Activated naive CD8-positive, alpha-beta T cell treated with anti-CD3 and anti-CD28 coated beads for 36 hours (primary cell): ENCODE measurements at regions not wholly inside any gene's neighbourhood (a gene's known extent, or its start where the extent isn't known, plus 50 kb on each side); places are given as distances from the start of the nearest gene placed in this dataset.

Experiments used
- DNase-seq: peaks from one replicate; pipeline ENCODE4 v3.0.0; 2021
- H3K27ac Mint-ChIP-seq: one replicate; pipeline ENCODE4 v1.8.0; 2022; ENCODE audit warnings: mild to moderate bottlenecking, moderate library complexity, mixed read lengths
- H3K27me3 Mint-ChIP-seq: one replicate; pipeline ENCODE4 v1.8.0; 2022; ENCODE audit warnings: mild to moderate bottlenecking, mixed read lengths
- H3K36me3 Mint-ChIP-seq: one replicate; pipeline ENCODE4 v1.8.0; 2021; ENCODE audit warnings: mild to moderate bottlenecking, mixed read lengths
- H3K4me1 Mint-ChIP-seq: one replicate; pipeline ENCODE4 v1.8.0; 2021; ENCODE audit warnings: mixed read lengths
- H3K4me3 Mint-ChIP-seq: one replicate; pipeline ENCODE4 v1.8.0; 2022; ENCODE audit warnings: mild to moderate bottlenecking, moderate library complexity, mixed read lengths
- H3K9me3 Mint-ChIP-seq: one replicate; pipeline ENCODE4 v1.8.0; 2022; ENCODE audit warnings: mixed read lengths

DNA sequence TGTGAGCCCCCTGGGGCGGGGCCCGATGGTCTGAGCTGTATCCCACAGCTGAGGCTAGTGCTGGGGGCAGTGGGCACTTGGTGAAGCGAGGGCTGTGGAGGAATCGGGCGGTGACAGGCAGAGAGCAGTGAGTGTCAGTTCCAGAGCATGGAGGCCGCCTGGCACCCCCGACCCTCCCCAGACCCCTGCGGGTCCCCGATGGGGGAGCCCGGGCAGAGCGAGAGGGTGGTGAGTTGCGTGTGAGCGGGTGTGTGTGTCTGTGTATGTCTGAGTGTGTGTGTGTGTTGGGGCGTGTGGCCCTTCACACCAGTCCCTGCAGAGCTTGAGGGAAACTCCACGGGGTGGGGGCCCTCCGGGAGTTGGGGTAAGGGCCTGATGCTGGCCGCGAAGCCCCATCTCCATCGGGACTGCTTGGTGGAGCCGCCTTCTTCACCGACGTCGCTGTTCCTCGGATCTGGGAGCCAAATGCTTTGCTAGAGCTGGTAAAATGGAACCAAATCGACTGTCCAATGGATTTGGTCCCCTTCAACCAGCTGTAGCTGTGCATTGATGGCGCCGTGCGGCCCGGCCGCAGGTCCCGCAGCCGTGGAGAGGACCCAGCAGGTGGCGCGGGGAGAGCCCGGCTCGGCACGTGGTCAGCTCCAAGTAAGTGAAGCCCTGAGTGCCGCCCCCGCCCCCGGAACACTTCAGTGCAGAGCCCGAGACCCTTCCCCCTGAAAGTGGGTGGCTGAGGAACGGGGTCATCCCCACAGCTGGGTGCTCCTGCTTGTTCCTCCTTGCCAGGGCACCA lies 77.7 kb upstream of the SLCO4A1 start:
- DNase-seq = no peak
- Mint-ChIP-seq H3K9me3 (no peaks in the 10 kb centered on the region), H3K4me3 (no peak overlapping the region), H3K4me1 (peaks cover 7% of the 10 kb centered on the region), H3K27me3 (peaks cover 19% of the 10 kb centered on the region), H3K27ac (no peak overlapping the region), H3K36me3 (no peaks in the 10 kb centered on the region)

DNA sequence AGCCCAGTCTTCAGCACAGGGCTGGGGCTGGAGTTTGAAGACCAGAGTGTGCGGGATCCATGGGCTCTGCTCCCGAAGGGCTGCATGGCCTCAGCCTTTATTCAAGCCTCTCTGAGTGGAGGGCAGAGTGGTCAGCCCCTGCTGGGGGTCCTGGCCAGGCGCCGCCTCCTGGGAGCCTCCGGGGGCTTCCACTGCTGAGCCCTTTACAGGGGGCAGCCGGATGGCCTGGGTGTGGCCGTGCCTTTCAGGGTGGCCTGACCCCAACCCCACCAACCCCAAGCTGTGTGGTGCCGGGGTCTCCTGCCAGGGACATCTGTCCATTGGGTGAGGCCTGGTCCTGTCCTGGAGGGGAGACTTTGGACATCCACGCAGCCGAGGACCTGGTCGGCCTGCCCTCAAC lies 76.0 kb upstream of the SLCO4A1 start:
- Mint-ChIP-seq H3K4me1 (peaks cover 8% of the 10 kb centered on the region), H3K27me3 (peaks cover 21% of the 10 kb centered on the region), H3K36me3 (no peaks in the 10 kb centered on the region), H3K4me3 (no peak overlapping the region), H3K9me3 (no peaks in the 10 kb centered on the region), H3K27ac (no peak overlapping the region)
- no peak for DNase-seq

DNA sequence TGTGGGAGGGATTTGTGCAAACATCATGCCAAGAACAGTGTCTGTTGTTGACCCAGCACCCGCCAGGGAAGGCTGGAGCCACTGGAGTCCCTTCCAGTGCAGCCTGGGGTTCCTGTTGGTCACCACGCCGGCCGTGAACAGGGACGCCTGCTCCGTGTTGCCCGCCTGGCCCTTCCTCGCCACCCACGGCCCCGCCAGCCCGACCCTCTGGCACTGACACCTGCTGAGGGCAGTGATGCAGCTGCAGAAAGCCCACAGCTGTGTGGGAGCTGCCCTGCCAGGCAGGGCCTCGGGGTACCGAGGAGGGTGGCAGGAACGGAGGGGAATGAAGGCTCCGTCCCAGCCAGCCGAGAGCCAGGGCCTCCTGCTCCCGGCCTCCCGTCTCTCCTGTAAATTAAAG lies 75.5 kb upstream of the SLCO4A1 start:
- no peak overlapping the region for H3K4me3 Mint-ChIP-seq
- no peaks in the 10 kb centered on the region for H3K36me3 Mint-ChIP-seq
- H3K27me3 Mint-ChIP-seq = peaks cover 16% of the 10 kb centered on the region
- peaks cover 5% of the 10 kb centered on the region for H3K4me1 Mint-ChIP-seq
- H3K9me3 Mint-ChIP-seq = no peaks in the 10 kb centered on the region
- DNase-seq = no peak
- H3K27ac Mint-ChIP-seq = no peak overlapping the region

DNA sequence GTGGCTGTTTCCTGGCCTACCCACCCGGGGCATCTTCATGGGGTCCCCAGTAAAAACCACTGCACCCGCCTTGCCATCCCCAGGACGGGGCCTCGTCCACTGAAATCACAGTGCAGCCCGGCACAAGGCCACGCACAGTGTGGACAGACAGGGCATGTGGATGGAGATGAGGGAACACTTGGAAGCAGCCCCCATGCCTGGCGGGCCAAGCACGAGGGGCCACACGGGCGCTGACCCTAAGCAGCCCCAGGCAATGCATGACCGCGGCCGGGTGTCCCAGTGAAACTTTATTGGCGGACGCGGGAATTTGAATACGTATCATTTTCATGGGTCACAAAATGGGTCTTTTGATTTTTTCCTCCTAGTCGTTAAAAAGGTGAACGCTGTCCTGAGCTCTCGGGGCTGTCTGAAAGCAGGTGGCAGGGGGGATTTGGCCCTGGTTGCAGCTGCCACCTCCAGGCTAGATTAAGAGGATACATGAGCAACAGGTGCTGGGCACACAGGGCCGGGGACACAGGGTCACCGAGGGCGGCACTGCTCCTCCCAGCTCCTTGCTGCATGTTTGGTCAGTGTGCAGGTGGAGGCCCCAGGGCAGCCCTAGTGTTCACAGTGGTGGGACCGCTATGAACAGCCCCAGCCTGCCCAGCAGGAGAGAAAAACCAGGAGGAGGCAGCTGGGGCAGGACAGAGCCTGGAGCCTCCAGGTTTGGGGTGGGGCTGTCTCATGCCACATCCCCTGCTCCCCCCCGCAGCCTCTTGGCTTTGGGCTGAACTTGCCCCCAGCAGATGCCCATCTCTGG lies 74.9 kb upstream of the SLCO4A1 start:
- Mint-ChIP-seq H3K36me3 (no peaks in the 10 kb centered on the region), H3K9me3 (no peaks in the 10 kb centered on the region), H3K27me3 (peaks cover 10% of the 10 kb centered on the region), H3K27ac (no peak overlapping the region), H3K4me3 (no peak overlapping the region), H3K4me1 (peaks cover 2% of the 10 kb centered on the region)
- no peak for DNase-seq

DNA sequence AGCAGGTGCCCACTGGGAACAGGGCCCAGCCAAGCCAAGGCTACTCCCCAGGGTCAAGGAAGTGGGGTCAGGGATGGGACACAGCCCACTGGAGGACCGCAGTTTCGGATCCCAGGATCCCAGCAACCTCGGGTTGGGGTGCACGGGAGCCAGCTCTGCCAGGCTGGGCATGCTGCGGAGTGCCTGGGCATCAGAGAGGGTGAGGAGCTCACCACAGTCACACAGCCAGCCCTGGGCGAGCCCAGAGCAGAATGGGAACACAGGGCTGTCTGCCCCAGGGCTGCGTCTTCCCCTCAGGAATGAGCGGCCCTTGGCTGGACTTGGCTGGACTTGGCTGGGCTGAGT lies 74.3 kb upstream of the SLCO4A1 start:
- Mint-ChIP-seq H3K27ac (no peak overlapping the region), H3K9me3 (no peaks in the 10 kb centered on the region), H3K36me3 (no peaks in the 10 kb centered on the region), H3K27me3 (peaks cover 10% of the 10 kb centered on the region), H3K4me3 (no peak overlapping the region), H3K4me1 (peaks cover 2% of the 10 kb centered on the region)
- no peak for DNase-seq

DNA sequence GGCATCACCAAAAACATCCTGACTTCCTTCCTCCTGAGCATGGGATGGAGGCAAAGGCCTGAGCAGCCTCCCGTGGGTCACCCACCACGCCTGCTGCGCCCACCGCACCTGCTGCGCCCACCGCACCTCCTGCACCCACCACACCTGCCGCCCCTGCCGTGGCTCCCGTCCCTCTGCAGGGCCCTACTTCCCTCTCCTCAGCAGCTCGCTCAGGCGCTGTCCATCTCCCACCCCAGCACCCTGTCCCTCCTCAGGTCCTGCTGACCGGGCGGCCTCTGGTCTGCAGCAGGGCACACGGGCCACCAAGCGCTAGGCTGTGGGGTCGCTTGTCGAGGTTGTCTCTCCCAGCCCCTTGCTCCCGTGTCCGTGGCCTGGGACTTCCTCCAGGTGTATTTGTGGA lies 72.7 kb upstream of the SLCO4A1 start:
- Mint-ChIP-seq H3K4me1 (peaks cover 2% of the 10 kb centered on the region), H3K36me3 (no peaks in the 10 kb centered on the region), H3K27me3 (peaks cover 23% of the 10 kb centered on the region), H3K27ac (no peak overlapping the region), H3K4me3 (no peak overlapping the region), H3K9me3 (no peaks in the 10 kb centered on the region)
- no peak for DNase-seq

DNA sequence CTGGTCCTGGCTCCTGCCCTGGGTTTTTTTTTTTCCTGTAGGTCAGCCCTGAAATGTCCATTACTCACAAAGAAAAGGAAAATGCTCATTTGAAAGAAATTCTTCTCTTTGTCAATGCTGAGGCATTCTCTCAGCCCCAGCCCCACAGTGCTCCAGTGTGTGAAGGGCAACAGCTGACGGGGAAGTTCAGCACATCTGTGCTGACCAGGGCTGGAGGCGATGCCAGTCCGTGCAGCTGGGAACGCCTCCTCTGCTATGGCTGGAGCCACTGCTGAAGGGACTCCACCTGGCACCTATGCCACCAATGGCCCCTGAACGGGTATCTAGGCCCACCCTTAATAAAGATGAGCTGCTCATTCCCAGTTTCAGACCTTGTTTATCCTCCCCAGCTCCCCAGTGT lies 71.9 kb upstream of the SLCO4A1 start:
- Mint-ChIP-seq H3K4me1 (peaks cover 2% of the 10 kb centered on the region), H3K4me3 (no peak overlapping the region), H3K9me3 (no peaks in the 10 kb centered on the region), H3K36me3 (no peaks in the 10 kb centered on the region), H3K27me3 (peaks cover 30% of the 10 kb centered on the region), H3K27ac (no peak overlapping the region)
- no peak for DNase-seq

DNA sequence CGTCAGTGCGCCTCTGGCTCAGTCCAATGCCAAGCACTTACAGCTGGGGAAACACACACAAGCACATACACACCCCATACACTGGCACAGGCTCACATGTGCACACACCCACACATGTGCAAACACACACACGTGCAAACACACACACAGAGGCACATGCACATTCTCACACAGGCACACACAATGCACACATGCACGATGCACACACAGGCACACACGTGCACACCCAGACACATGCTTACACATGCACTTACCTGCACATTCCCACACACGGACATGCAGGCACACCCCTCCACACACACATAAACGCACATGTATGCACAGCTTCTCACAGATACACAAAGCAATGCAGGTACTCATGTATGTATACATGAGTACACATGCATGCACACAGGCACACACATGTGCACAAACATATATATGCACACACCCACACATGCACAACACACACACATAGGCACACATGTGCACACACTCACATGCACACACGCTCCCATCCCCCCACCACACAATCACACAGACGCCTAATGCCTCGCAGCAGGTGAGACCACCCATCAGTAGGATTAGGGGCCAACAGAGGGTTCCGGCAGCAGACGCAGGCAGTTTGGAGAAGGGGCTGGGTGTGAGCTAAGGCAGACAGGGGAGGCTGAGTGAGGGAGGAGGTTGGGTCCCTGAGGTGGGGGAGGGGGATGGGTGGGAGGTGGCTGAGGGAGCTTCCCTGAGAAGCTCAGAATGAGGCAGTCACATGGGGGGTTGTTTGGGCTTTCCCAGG lies 71.2 kb upstream of the SLCO4A1 start:
- no peaks in the 10 kb centered on the region for H3K9me3 Mint-ChIP-seq
- no peak overlapping the region for H3K27ac Mint-ChIP-seq
- DNase-seq = no peak
- H3K4me1 Mint-ChIP-seq = peaks cover 2% of the 10 kb centered on the region
- H3K4me3 Mint-ChIP-seq = no peak overlapping the region
- H3K27me3 Mint-ChIP-seq = peaks cover 36% of the 10 kb centered on the region
- no peaks in the 10 kb centered on the region for H3K36me3 Mint-ChIP-seq

DNA sequence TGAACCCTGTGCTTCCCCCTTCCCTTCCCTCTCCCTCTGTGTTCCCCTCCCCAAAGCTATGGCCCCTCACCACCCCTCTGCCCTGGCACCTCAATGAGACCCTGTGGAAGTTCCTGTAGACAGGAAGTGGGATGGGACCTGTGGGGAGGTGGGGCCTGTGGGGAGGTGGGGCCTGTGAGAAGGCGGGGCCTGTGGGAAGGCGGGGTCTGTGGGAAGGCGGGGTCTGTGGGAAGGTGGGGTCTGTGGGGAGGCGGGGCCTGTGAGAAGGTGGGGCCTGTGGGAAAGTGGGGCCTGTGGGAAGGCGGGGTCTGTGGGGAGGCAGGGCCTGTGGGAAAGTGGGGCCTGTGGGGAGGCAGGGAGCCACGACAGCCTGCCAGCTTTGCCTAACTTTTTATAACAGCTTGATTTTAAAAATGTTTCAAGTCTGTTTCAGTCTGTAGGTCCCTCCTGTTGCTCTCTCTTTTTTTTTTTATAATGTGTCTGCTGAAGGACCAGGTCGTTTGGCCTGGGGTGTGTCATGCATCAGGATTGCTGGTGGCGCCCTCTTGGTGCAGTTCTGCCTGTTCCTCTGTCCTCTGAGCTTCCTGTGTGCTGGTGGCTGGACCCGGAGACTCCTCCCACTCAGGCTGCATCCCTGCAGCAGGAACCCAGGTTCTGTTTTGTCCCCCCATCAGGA lies 70.5 kb upstream of the SLCO4A1 start:
- Mint-ChIP-seq H3K27me3 (peaks cover 36% of the 10 kb centered on the region), H3K4me1 (peaks cover 2% of the 10 kb centered on the region), H3K9me3 (no peaks in the 10 kb centered on the region), H3K36me3 (no peaks in the 10 kb centered on the region), H3K27ac (no peak overlapping the region), H3K4me3 (no peak overlapping the region)
- DNase-seq = peak; percentile 20

DNA sequence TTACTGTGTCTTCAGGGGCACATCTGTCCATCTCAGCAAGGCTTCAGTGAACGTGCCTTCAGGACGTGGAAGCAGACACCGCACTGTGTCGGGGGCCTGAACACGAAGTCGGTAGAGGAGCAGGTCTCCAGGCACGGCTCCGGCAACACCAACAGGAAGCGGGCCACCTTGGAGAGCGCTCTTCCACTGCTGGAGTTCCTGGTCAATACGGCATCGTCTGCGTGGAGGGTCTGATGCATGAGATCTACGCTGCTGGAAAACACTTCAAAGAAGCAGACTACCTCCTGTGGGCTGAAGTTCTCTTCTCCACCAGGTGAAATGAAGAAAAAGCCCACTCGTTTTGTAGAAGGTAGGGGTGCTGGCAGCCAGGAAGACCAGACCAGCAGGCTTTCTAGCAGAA lies 69.3 kb upstream of the SLCO4A1 start:
- Mint-ChIP-seq H3K9me3 (no peaks in the 10 kb centered on the region), H3K27ac (no peak overlapping the region), H3K4me3 (no peak overlapping the region), H3K27me3 (peaks cover 40% of the 10 kb centered on the region), H3K36me3 (no peaks in the 10 kb centered on the region), H3K4me1 (peaks cover 2% of the 10 kb centered on the region)
- no peak for DNase-seq

DNA sequence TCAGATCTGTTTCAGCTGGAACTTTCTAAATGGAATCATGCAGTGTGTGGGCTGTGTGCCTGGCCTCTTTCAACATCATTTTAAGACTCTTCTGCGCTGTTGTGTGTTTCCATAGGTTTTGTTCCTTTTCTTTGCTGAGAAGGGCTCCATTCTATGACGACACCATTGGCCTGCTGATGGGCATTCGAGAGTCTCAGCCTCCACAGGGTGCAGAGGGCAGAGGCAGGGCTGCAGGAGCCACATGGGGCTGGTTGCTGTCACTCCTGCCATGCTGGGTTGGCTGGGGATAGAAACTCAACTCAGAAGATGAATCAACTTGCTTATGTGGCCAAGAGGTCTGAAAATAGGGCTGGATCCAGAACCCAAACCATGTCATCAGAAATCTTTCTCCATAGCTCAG lies 68.5 kb upstream of the SLCO4A1 start:
- peaks cover 2% of the 10 kb centered on the region for H3K4me1 Mint-ChIP-seq
- H3K9me3 Mint-ChIP-seq = no peaks in the 10 kb centered on the region
- H3K27ac Mint-ChIP-seq = no peak overlapping the region
- H3K36me3 Mint-ChIP-seq = no peaks in the 10 kb centered on the region
- DNase-seq = no peak
- H3K27me3 Mint-ChIP-seq = peaks cover 46% of the 10 kb centered on the region
- no peak overlapping the region for H3K4me3 Mint-ChIP-seq

DNA sequence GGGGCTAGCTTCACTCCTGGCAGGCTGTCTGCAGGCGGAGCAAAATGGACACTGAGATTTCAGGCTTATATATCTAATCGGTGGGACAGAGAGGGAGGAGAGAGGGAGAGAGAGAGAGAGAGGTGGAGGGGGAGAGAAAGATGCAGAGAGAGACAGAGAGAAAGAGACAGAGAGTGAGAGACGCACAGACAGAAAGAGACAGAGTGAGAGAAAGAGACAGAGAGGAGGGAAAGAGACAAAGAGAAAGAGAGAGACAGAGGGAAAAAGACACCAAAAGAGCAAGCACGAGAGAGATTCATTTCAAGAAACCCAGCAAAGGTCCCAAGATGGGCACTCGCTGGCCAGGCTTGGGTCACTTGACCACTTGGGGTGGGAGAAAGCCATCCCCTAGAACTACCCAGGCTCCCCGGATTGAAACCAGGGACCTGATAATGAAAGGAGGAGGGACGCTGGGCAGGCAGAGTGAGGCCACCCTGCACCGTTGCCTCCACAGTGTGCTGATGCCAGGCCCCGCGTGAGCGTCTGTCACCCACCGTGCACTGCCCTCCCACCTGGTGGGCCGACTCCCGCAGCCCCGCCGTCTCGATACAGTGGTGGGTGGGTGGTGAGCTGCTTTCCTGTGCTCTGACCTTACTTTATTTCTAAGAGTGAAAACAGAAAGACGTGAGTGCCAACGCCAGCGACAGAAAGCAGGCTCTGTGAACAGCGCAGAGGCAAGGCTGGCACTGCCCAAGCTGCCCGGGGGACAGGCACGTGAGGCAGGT lies 67.9 kb upstream of the SLCO4A1 start:
- Mint-ChIP-seq H3K4me3 (no peak overlapping the region), H3K27me3 (peaks cover 47% of the 10 kb centered on the region), H3K4me1 (peaks cover 2% of the 10 kb centered on the region), H3K27ac (no peak overlapping the region), H3K9me3 (no peaks in the 10 kb centered on the region), H3K36me3 (no peaks in the 10 kb centered on the region)
- DNase-seq = no peak

DNA sequence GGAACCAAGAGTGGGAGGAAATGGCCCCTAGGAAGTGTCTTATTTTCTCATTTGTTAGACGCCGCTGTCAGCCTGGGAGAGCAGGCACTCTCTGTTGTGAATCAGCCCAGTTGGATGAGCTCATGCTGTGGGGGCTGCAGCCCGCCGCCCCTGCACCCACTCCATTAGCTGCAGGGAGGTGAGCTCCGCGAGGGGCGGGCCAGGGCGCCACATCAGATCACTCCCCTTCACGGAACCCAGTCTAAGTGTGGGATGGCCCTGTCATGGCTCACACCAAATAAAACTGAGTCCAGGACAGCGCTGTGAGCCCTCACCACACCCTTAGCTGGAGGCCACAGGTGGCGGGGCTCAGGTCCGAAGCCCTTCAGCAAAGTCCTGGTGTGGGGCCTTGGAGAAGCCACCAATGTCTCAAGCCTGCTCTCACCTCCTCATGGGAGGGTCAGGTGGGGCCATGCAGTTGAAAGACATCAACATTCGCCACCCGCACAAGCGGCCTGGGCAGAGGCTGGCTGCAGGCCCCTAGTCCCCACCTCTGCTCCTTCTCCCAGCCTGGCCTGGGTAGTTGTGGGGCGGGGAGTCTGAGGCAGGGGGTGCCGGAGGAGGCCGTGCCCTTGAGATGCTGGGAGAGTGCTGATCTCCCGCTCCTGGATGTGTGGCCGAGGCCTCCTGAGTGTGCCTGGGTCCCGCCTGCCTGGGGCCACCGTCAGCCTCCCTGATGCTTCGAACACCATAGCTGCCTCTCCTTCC lies 66.2 kb upstream of the SLCO4A1 start:
- peaks cover 2% of the 10 kb centered on the region for H3K4me1 Mint-ChIP-seq
- H3K4me3 Mint-ChIP-seq = no peak overlapping the region
- DNase-seq = no peak
- H3K36me3 Mint-ChIP-seq = no peaks in the 10 kb centered on the region
- no peaks in the 10 kb centered on the region for H3K9me3 Mint-ChIP-seq
- H3K27me3 Mint-ChIP-seq = peaks cover 54% of the 10 kb centered on the region
- H3K27ac Mint-ChIP-seq = no peak overlapping the region
